ENCODE measurements at regions not wholly inside any gene's neighbourhood (a gene's known extent, or its start where the extent isn't known, plus 50 kb on each side); places are given as distances from the start of the nearest gene placed in this dataset.
A peak's percentile ranks its signal among the peaks of the same experiment; 100 is the strongest.

- TF ChIP-seq EZH2phosphoT487 (IDR thresholded peaks at IDR 0.05; ENCODE audit: insufficient read depth, low read depth) (no peak), EZH2 (IDR thresholded peaks at IDR 0.05; ENCODE audit: insufficient read depth, poor library complexity, severe bottlenecking) (no peak)
- Histone ChIP-seq H3K27me3 (replicated peaks; ENCODE audit: insufficient read depth) (no peaks in the 10 kb centered on the region), H3K4me2 (ENCODE audit: unreplicated experiment) (no peak overlapping the region), H3K4me3 (no peak overlapping the region), H3K36me3 (ENCODE audit: low read depth) (no peaks in the 10 kb centered on the region), H3K27ac (peak overlapping the region; percentile 18), H2AFZ (0 out of 2 replicates have a peak overlapping the region, but pooled peaks have one; percentile 16), H3F3A (ENCODE audit: insufficient read depth) (no peaks in the 10 kb centered on the region), H3K9me2 (ENCODE audit: insufficient read depth) (no peaks in the 10 kb centered on the region), H3K9ac (no peak overlapping the region), H3K79me2 (ENCODE audit: insufficient read depth) (no peaks in the 10 kb centered on the region), H3K4me1 (ENCODE audit: insufficient read depth) (peaks cover 5% of the 10 kb centered on the region; the same call in 1 of the 2 replicates), H4K20me1 (ENCODE audit: insufficient read depth) (no peaks in the 10 kb centered on the region), H3K9me3 (ENCODE audit: low read depth) (no peaks in the 10 kb centered on the region)
- in situ Hi-C loops (cut with MboI), result no loop called here
- 39 to 43% methylated on average over 2 of the region's 2 CpGs for WGBS, 2 experiments (ENCODE audit: low coverage in 1 of 2, low lambda C conversion rate in 2 of 2, missing lambda C conversion rate in 2 of 2)
- peak; percentile 51 for DNase-seq
Measured at GRCh38 chr7:79854621-79855020, 280.0 kb upstream of the GNAI1 start.

GRCh38 chr7:79837915-79838314 is 296.7 kb upstream of the GNAI1 start:
- H3K9me3 ChIP-seq (ENCODE audit: low read depth), result no peaks in the 10 kb centered on the region
- no peak overlapping the region for H3K27ac ChIP-seq
- no peaks in the 10 kb centered on the region for H4K20me1 ChIP-seq (ENCODE audit: insufficient read depth)
- no peak for TF ChIP-seq EZH2 (IDR thresholded peaks at IDR 0.05; ENCODE audit: insufficient read depth, poor library complexity, severe bottlenecking)
- no peak for TF ChIP-seq EZH2phosphoT487 (IDR thresholded peaks at IDR 0.05; ENCODE audit: insufficient read depth, low read depth)
- WGBS, 2 experiments (ENCODE audit: low coverage in 1 of 2, low lambda C conversion rate in 2 of 2, missing lambda C conversion rate in 2 of 2), result 53 to 62% methylated on average over 1 of the region's 1 CpG
- DNase-seq, result peak; percentile 6
- no peaks in the 10 kb centered on the region for H3K36me3 ChIP-seq (ENCODE audit: low read depth)
- H2AFZ ChIP-seq, result no peak overlapping the region
- no peaks in the 10 kb centered on the region for H3K4me1 ChIP-seq (ENCODE audit: insufficient read depth)
- H3K27me3 ChIP-seq (replicated peaks; ENCODE audit: insufficient read depth), result no peaks in the 10 kb centered on the region
- no peaks in the 10 kb centered on the region for H3K79me2 ChIP-seq (ENCODE audit: insufficient read depth)
- H3K9ac ChIP-seq, result no peak overlapping the region
- in situ Hi-C loops (cut with MboI), result no loop called here
- H3F3A ChIP-seq (ENCODE audit: insufficient read depth), result no peaks in the 10 kb centered on the region
- no peak overlapping the region for H3K4me3 ChIP-seq
- H3K9me2 ChIP-seq (ENCODE audit: insufficient read depth), result no peaks in the 10 kb centered on the region
- no peak overlapping the region for H3K4me2 ChIP-seq (ENCODE audit: unreplicated experiment)

DNA sequence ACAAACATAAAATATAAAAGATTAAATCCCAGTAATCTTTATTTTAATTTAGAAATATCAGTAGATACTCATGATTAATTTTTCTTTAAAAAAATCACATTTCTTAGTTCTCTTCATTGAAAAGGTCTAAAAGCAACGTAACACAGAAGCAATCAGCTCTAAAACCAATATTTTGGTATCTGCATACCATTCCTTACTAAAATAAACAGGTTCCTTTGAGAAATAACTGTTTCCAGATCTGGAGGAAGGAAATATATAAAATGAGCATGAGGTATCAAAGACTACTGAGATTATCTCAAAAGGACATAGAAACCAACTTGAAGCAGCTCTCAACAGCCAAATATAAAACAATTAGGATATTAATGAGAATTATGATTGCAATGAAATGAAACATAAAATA is 301.0 kb upstream of the GNAI1 start:
- TF ChIP-seq EZH2phosphoT487 (IDR thresholded peaks at IDR 0.05; ENCODE audit: insufficient read depth, low read depth), result no peak
- H3K27ac ChIP-seq, result no peak overlapping the region
- WGBS, 2 experiments (ENCODE audit: low coverage in 1 of 2, low lambda C conversion rate in 2 of 2, missing lambda C conversion rate in 2 of 2), result 46 to 62% methylated on average over 1 of the region's 1 CpG
- in situ Hi-C loops (cut with MboI), result no loop called here
- H3K4me2 ChIP-seq (ENCODE audit: unreplicated experiment), result no peak overlapping the region
- no peaks in the 10 kb centered on the region for H3K79me2 ChIP-seq (ENCODE audit: insufficient read depth)
- H3K9me3 ChIP-seq (ENCODE audit: low read depth), result no peaks in the 10 kb centered on the region
- no peaks in the 10 kb centered on the region for H3K36me3 ChIP-seq (ENCODE audit: low read depth)
- H3K9ac ChIP-seq, result no peak overlapping the region
- no peaks in the 10 kb centered on the region for H3K4me1 ChIP-seq (ENCODE audit: insufficient read depth)
- no peak for DNase-seq
- no peaks in the 10 kb centered on the region for H3K9me2 ChIP-seq (ENCODE audit: insufficient read depth)
- H3K27me3 ChIP-seq (replicated peaks; ENCODE audit: insufficient read depth), result no peaks in the 10 kb centered on the region
- H3F3A ChIP-seq (ENCODE audit: insufficient read depth), result no peaks in the 10 kb centered on the region
- no peak overlapping the region for H2AFZ ChIP-seq
- no peak overlapping the region for H3K4me3 ChIP-seq
- no peaks in the 10 kb centered on the region for H4K20me1 ChIP-seq (ENCODE audit: insufficient read depth)

DNA sequence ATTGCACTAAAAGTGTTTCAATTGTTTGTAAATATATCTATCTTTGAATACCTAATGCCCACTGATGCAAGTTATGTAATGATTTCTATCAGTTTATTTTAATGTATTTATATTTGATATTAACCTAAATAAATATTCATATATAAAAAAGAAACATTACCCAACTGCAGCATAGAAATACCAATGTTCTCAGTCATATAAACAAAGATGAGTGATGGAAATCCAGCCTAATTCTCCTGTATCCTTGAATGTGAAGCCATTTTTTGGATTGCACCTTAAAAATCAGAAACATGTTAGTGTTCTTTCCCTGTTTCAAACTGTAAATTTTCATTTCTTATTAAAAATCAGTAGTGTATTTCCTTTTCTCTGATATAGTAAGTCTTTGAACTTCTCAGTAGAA is 305.8 kb upstream of the GNAI1 start:
- H3K4me2 ChIP-seq (ENCODE audit: unreplicated experiment), result no peak overlapping the region
- H3K9me3 ChIP-seq (ENCODE audit: low read depth), result no peaks in the 10 kb centered on the region
- H3K4me1 ChIP-seq (ENCODE audit: insufficient read depth), result no peaks in the 10 kb centered on the region
- no peak overlapping the region for H3K27ac ChIP-seq
- no peak overlapping the region for H3K9ac ChIP-seq
- H2AFZ ChIP-seq, result no peak overlapping the region
- in situ Hi-C loops (cut with MboI), result no loop called here
- no peaks in the 10 kb centered on the region for H3K36me3 ChIP-seq (ENCODE audit: low read depth)
- no peaks in the 10 kb centered on the region for H4K20me1 ChIP-seq (ENCODE audit: insufficient read depth)
- H3K9me2 ChIP-seq (ENCODE audit: insufficient read depth), result no peaks in the 10 kb centered on the region
- TF ChIP-seq EZH2 (IDR thresholded peaks at IDR 0.05; ENCODE audit: insufficient read depth, poor library complexity, severe bottlenecking) (no peak), EZH2phosphoT487 (IDR thresholded peaks at IDR 0.05; ENCODE audit: insufficient read depth, low read depth) (no peak)
- peak; percentile 7 for DNase-seq
- H3F3A ChIP-seq (ENCODE audit: insufficient read depth), result no peaks in the 10 kb centered on the region
- H3K79me2 ChIP-seq (ENCODE audit: insufficient read depth), result no peaks in the 10 kb centered on the region
- no peaks in the 10 kb centered on the region for H3K27me3 ChIP-seq (replicated peaks; ENCODE audit: insufficient read depth)
- no peak overlapping the region for H3K4me3 ChIP-seq

- Histone ChIP-seq H3K27me3 (replicated peaks; ENCODE audit: insufficient read depth) (no peaks in the 10 kb centered on the region), H3K36me3 (ENCODE audit: low read depth) (no peaks in the 10 kb centered on the region), H3K9ac (no peak overlapping the region), H3K27ac (no peak overlapping the region), H2AFZ (peak overlapping the region; percentile 58), H3K9me3 (ENCODE audit: low read depth) (no peaks in the 10 kb centered on the region), H3F3A (ENCODE audit: insufficient read depth) (peaks cover 6% of the 10 kb centered on the region; the same call in 1 of the 2 replicates), H3K4me2 (ENCODE audit: unreplicated experiment) (no peak overlapping the region), H3K9me2 (ENCODE audit: insufficient read depth) (no peaks in the 10 kb centered on the region), H3K4me3 (no peak overlapping the region), H3K79me2 (ENCODE audit: insufficient read depth) (no peaks in the 10 kb centered on the region), H3K4me1 (ENCODE audit: insufficient read depth) (peaks cover 6% of the 10 kb centered on the region; the same call in 1 of the 2 replicates), H4K20me1 (ENCODE audit: insufficient read depth) (no peaks in the 10 kb centered on the region)
- peak; percentile 9 for DNase-seq
- in situ Hi-C loops (cut with MboI), result no loop called here
- TF ChIP-seq EZH2 (IDR thresholded peaks at IDR 0.05; ENCODE audit: insufficient read depth, poor library complexity, severe bottlenecking), result no peak
- TF ChIP-seq EZH2phosphoT487 (IDR thresholded peaks at IDR 0.05; ENCODE audit: insufficient read depth, low read depth), result no peak
- WGBS, 2 experiments (ENCODE audit: low coverage in 1 of 2, low lambda C conversion rate in 2 of 2, missing lambda C conversion rate in 2 of 2), result 86 to 87% methylated on average over 4 of the region's 4 CpGs
Measured at GRCh38 chr7:79823246-79823951, 311.2 kb upstream of the GNAI1 start.

All from GM23248 (cell line).